ENCODE measurements at regions not wholly inside any gene's neighbourhood (a gene's known extent, or its start where the extent isn't known, plus 50 kb on each side); places are given as distances from the start of the nearest gene placed in this dataset.

- no peak for DNase-seq
Measured at GRCh38 chr1:18018366-18018765, 89.2 kb upstream of the IGSF21 start.

- no peak for DNase-seq
Measured at GRCh38 chr1:18020021-18020817, 87.4 kb upstream of the IGSF21 start.

- no peak for DNase-seq
Measured at GRCh38 chr1:18021242-18021641, 86.4 kb upstream of the IGSF21 start.

- no peak for DNase-seq
Measured at GRCh38 chr1:18032172-18032859, 75.3 kb upstream of the IGSF21 start.

GRCh38 chr1:18035145-18035544 lies 72.5 kb upstream of the IGSF21 start:
- DNase-seq: no peak

- DNase-seq: no peak
Measured at GRCh38 chr1:18037651-18038050, 69.9 kb upstream of the IGSF21 start.

GRCh38 chr1:18038051-18038450 lies 69.5 kb upstream of the IGSF21 start:
- DNase-seq: no peak

- DNase-seq: no peak
Measured at GRCh38 chr1:18039102-18039501, 68.5 kb upstream of the IGSF21 start.

GRCh38 chr1:18041102-18041501 lies 66.5 kb upstream of the IGSF21 start:
- DNase-seq: no peak

GRCh38 chr1:18041685-18042355 lies 65.8 kb upstream of the IGSF21 start:
- DNase-seq: no peak

- DNase-seq: no peak
Measured at GRCh38 chr1:18043871-18044270, 63.7 kb upstream of the IGSF21 start.

- DNase-seq: no peak
Measured at GRCh38 chr1:18045203-18045602, 62.4 kb upstream of the IGSF21 start.

GRCh38 chr1:18045621-18046020 lies 62.0 kb upstream of the IGSF21 start:
- DNase-seq: no peak

- DNase-seq: no peak
Measured at GRCh38 chr1:18047122-18047521, 60.5 kb upstream of the IGSF21 start.

- no peak for DNase-seq
Measured at GRCh38 chr1:18049228-18049627, 58.4 kb upstream of the IGSF21 start.

GRCh38 chr1:18052671-18053070 lies 54.9 kb upstream of the IGSF21 start:
- DNase-seq: no peak

- DNase-seq: no peak
Measured at GRCh38 chr1:18055156-18055555, 52.4 kb upstream of the IGSF21 start.

- no peak for DNase-seq
Measured at GRCh38 chr1:18056545-18056944, 51.1 kb upstream of the IGSF21 start.

- no peak for DNase-seq
Measured at GRCh38 chr1:18057623-18058022, 50.0 kb upstream of the IGSF21 start.
